Cardiac fibroblast (primary cell): ENCODE measurements at regions not wholly inside any gene's neighbourhood (a gene's known extent, or its start where the extent isn't known, plus 50 kb on each side); places are given as distances from the start of the nearest gene placed in this dataset.
"Not testable (repeated sequence)": the region's sequence is repeated elsewhere in the genome, so short reads cannot be mapped to it uniquely, and the experiment has no call there.

Source experiments
- DNase-seq, 2 donors: peaks; one replicate each; pipeline versions ENCODE4 v3.0.0 to v3.0.0-alpha.2; 2010; ENCODE audit warnings: low read depth in 2 of 2
- H3K4me3 ChIP-seq, 2 donors: replicated peaks in 1 of 2; 1 replicate in 1 of 2; 2 replicates in 1 of 2; pipeline ENCODE4 v1.5.1; 2011; ENCODE audit warnings: low read depth in 2 of 2, low read length in 2 of 2, mild to moderate bottlenecking in 2 of 2, moderate library complexity in 1 of 2
- CTCF ChIP-seq: IDR thresholded peaks from one replicate; pipeline ENCODE4 v1.5.1; 2011; ENCODE audit warnings: low read depth, mild to moderate bottlenecking, low read length, inconsistent platforms

GRCh38 chr2:131827481-131828163, 299.9 kb downstream of the CCDC74A start:
- DNase-seq = no peak
- no peak overlapping the region for H3K4me3 ChIP-seq
- no peak for TF ChIP-seq CTCF

- no peak for DNase-seq
- H3K4me3 ChIP-seq = no peak overlapping the region
- TF ChIP-seq CTCF = no peak
Measured at GRCh38 chr2:131828164-131828561, 300.5 kb downstream of the CCDC74A start.

- not testable (repeated sequence) for H3K4me3 ChIP-seq, DNase-seq
Measured at GRCh38 chr2:131828633-131829455, 301.2 kb downstream of the CCDC74A start.

DNA sequence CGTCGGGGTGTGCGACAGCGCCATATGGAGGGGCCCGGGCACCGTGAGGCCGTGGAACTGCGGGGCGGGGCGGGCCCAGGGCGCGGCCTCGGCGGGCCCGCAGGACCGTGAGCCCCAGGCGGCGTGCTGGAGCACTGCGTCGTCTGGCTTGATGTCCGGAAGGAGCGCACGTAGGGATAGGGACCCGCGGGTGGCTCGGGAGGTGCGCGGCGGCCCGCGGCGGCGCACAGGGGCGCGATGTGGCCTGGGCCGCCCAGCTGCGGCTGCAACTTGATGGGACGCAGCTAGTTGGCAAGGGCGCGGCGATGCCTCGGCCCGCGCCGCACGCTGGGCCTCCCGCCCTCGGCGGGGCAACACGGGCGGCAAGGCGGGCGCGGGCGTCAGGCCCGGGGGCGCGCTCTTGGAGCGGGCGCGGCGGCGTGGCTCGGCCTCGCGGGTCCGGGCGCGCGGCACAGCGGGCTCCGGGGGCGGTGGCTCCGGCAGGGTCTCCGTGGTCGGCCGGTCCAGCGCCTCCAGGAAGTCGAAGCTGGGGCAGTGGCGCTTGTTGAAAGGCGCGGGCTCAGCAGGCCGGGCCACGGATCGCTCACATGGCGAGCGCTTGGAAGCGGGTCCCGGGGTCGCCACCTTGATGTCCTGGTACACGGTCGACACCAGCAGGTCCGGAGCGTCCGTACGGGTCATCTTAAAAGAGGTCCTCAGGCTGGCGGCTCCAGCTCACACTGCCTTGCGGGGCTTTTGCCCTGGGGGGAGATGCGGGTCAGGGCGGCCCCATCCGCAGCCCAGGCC, 302.0 kb downstream of the CCDC74A start:
- not testable (repeated sequence) for DNase-seq, H3K4me3 ChIP-seq

DNA sequence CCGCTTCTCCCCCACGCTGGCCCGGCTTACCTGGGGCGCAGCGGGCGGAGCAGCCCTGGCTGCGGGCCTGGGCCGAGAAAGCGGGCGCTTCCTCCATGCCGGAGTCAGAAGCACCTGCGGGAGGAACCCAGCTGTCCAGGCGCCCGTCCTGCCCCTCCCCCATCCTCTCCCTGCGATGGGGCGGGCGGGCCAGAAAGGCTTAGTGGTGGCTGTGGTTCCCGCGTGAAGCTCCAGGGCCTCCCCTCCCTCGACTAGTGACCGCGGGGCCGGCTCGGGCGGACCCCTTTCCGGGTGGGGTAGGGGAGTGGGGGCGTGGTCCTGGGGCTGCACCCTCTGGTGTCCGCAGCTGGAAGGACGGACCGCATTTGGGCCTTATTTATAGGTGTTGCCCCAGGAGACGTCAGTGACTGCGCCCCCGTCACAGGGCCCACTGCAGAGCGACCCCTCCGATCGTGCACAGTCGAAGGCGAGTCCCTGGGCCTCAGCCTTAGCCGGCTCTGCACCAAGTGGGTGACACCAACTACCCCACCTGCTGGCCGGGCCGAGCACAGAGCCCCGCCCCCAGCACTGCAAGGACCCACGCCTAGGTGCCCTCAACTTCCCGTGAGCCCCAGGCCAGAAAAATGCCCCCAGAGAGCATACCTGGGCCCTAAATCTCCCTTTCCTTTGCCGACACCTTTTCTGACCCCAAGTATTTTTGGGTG, 302.7 kb downstream of the CCDC74A start:
- DNase-seq, H3K4me3 ChIP-seq: not testable (repeated sequence)

DNA sequence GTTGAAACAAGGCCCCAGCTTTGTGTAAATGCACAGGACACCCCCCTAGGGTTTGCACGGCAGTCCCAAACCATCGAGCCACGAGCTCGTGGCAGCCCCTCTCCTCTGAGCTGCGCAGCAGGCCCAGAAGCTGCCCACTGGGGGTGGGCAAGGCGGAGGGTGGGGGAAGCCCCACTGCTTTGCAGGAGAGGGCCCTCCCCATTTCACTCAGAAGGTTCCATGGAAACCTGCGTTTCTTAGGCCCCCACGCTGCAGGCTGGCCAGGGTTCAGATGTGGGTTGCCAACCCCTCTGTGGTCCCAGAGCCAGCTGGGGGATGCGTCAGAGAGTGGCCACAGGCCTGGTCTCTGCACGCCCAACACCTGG, 303.2 kb downstream of the CCDC74A start:
- not testable (repeated sequence) for DNase-seq, H3K4me3 ChIP-seq

DNA sequence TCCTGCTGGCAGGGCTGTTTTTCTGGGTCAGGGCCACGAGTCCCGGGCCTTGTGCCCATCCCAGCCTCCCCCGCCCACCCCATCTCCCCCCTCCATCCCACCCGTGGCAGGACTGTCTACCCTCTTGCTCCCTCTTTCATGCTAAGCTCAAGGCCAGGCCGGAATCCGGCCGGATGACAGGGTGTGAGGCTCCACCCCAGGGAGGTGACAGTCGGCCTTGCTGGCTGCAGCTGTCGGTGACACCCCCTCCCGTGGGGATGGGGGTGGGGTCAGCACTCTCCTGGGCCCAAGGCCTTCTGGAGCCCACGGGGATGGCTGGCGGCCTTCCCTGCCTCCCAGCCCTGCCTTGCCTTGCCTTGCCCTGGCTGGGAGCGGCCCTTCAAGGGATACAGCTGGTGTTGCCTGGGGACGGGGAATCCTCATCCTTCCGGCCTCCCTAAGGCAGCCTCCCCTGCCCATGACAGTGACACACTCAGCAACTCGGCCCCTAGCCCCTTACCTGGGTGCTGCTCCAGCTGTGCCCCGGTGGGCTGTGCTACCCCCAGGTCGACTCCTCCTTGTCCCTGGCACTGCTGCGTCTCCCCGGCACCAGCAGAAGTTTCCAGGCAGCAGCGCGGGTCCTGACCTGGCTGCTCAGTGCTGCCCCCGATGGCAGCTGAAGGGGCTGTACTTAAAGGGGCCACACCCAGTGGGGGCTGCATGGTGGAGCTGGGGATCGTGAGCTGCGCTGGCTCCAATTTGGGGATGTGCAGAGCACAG, 303.9 kb downstream of the CCDC74A start:
- not testable (repeated sequence) for H3K4me3 ChIP-seq

DNA sequence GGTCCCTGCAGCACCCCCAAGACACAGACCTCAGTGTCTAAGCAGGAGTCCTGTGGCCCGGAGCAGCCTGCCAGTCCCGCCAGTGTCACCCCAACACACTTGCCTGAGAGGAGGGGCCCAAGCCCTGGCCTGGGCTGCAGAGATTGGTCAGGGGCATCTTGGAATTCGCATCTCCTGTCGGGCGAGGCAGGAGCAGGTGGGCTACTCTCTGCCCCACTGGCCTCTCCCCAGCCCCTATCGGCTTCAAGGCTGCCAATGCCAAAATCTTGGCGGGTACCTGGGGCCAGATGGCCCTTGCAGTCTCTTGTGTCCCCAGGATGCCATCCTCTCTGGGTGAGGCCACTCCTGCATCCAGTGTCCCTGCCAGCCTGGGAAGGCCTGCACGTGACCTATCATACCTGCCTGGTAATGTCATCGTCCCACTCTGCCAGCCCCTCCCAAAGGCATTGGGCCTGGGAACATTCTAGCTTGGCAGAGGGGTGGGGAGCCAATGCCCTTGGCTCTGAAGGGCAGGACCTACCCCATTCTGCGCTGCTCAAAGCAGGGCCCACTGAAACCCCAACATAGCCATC, 304.6 kb downstream of the CCDC74A start:
- not testable (repeated sequence) for H3K4me3 ChIP-seq, DNase-seq

More for the DNA sequence above, 303.9 kb downstream of the CCDC74A start:
- not testable (repeated sequence) for DNase-seq

DNA sequence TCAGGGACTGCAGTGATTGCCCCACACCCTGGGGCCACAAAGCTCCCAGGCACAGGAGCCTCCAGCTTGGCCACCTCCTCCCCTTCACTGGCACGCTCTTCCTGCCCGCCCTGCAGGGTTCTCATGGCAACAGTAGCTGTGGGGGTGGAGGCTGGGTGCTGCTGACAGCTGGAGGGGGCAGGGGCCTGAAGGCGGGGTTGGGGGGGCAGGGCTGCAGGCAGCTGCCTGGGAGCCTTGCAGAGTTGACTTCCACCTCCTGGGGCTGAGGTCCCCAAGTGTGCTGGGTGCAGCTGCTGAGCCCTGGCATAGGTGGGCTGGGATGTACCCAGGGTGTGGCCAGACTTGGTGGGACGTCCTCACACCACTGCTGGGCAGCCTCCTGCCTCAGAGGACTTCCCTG, 305.2 kb downstream of the CCDC74A start:
- not testable (repeated sequence) for H3K4me3 ChIP-seq, DNase-seq

GRCh38 chr2:131833367-131834202, 305.9 kb downstream of the CCDC74A start:
- H3K4me3 ChIP-seq, DNase-seq: not testable (repeated sequence)

DNA sequence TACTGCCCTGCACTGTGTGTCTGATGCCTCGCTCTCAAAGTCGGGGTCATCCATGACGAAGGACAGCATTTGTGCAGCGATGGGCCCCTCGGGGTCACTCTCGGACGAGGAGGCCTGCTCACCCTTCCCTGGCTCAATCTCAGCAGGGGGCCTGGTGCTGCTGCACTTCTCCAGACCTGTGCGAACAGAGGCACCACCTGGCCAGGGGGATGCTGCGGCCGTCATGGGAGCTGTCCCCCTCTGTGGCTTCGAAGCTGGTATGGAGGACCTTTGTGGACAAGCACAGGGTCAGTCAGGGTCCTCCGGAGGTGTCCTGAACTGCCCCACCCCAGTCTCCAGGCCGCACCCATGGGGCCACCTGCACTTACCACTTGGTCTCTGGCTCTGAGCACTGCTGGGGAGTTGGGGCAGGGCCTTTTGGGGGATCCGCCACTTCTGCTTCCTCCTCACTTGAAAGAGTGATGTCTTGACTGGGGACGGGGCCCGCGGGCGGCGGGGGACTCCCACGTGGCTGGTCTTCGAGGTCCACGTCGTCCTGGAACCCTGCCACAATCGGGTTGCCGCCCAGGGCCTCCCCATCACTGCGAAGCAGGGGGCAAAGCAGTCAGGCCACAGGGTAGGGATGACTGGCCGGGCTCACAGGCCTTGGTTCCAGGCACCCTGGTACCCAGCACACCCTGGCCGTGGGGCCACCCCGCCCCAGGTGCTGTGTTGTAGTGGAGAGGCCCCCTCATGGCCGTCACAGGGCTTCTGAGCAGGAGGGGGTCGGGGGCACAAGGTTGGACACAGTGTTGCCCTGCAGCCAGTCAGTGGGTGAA, 306.7 kb downstream of the CCDC74A start:
- not testable (repeated sequence) for DNase-seq, H3K4me3 ChIP-seq

GRCh38 chr2:131835022-131835421, 307.3 kb downstream of the CCDC74A start:
- not testable (repeated sequence) for H3K4me3 ChIP-seq, DNase-seq
